GM12878 (cell line): ENCODE measurements at regions not wholly inside any gene's neighbourhood (a gene's known extent, or its start where the extent isn't known, plus 50 kb on each side); places are given as distances from the start of the nearest gene placed in this dataset.

Experiments
- ATAC-seq: fragments of 200-7000 bp; cut with Tn5 transposase; 3 replicates; pipeline ENCODE4 v1.9.1; 2020; ENCODE audit warnings: mild to moderate bottlenecking, moderate library complexity
- BruUV-seq: library from RNA; stranded (reverse); fragments of 400-500 nt; replicated peaks from 2 replicates; lab custom pipeline; 2021; lab: Mats Ljungman, UMichigan
- CTCF ChIA-PET: fragments of 300-600 bp; sonication (Branson Sonifier 250); formaldehyde crosslinking; extraction: SDS; loops from one replicate; lab custom pipeline; 2021; ENCODE audit warnings: inconsistent platforms; lab: Yijun Ruan, JAX
- POLR2A ChIA-PET: fragments of 350-600 bp; formaldehyde crosslinking; extraction: SDS; loops from one replicate; lab custom pipeline; 2021; ENCODE audit warnings: inconsistent platforms; lab: Charles Lee
- RAD21 ChIA-PET: fragments of 300-600 bp; sonication (Branson Sonifier 250); formaldehyde crosslinking; loops from one replicate; lab custom pipeline; 2023; ENCODE audit warnings: antibody characterized with exemption; ENCODE audit not compliant: unreplicated experiment; lab: Charles Lee
- SMC1A ChIA-PET: fragments of 300-600 bp; sonication (Branson Sonifier 250); formaldehyde crosslinking; loops from one replicate; lab custom pipeline; 2023; ENCODE audit not compliant: unreplicated experiment, uncharacterized antibody; lab: Charles Lee
- DNase-seq: peaks from one replicate; pipeline ENCODE4 v3.0.0-alpha.2; 2011; ENCODE audit warnings: low read depth, low spot score
- FAIRE-seq: peaks from 3 replicates; lab custom pipeline; 2011; peaks lifted over from hg19 to GRCh38; lab: Jason Lieb, UNC
- H2AFZ ChIP-seq: 2 replicates; pipeline ENCODE4 v1.6.0; 2011; ENCODE audit warnings: low read depth, low read length, control low read depth; ENCODE audit not compliant: control insufficient read depth
- H3K27ac ChIP-seq: 2 replicates; pipeline ENCODE4 v1.5.1; 2011; ENCODE audit warnings: control low read depth; ENCODE audit not compliant: control insufficient read depth, insufficient read depth
- H3K27me3 ChIP-seq, 2 experiments: replicated peaks in 1 of 2; 2 replicates each; pipeline versions ENCODE4 v1.6.0 to v1.6.1; 2011; ENCODE audit warnings: low read length in 1 of 2; ENCODE audit not compliant: control insufficient read depth in 2 of 2, insufficient read depth in 2 of 2
- H3K36me3 ChIP-seq, 2 experiments: 2 replicates each; pipeline ENCODE4 v1.5.1; 2011; ENCODE audit warnings: low read length in 1 of 2; ENCODE audit not compliant: control insufficient read depth in 2 of 2, insufficient read depth in 2 of 2
- H3K4me1 ChIP-seq: 2 replicates; pipeline ENCODE4 v1.6.1; 2011; ENCODE audit warnings: mild to moderate bottlenecking, low read length, moderate library complexity, mixed read lengths; ENCODE audit not compliant: control insufficient read depth, insufficient read depth
- H3K4me2 ChIP-seq: 2 replicates; pipeline ENCODE4 v1.6.0; 2011; ENCODE audit warnings: control low read depth; ENCODE audit not compliant: control insufficient read depth, insufficient read depth
- H3K4me3 ChIP-seq: fragments of 200-600 bp; sonication (generic); 2 replicates; pipeline ENCODE4 v1.5.1; 2016
- H3K79me2 ChIP-seq: 2 replicates; pipeline ENCODE4 v1.6.0; 2011; ENCODE audit warnings: low read length; ENCODE audit not compliant: control insufficient read depth, insufficient read depth
- H3K9ac ChIP-seq: 2 replicates; pipeline ENCODE4 v1.8.0; 2011; ENCODE audit warnings: low read length, control low read depth, mixed read lengths; ENCODE audit not compliant: control insufficient read depth, insufficient read depth
- H3K9me3 ChIP-seq: replicated peaks from 3 replicates; pipeline ENCODE4 v1.5.1; 2011; ENCODE audit warnings: mild to moderate bottlenecking, low read length; ENCODE audit not compliant: control insufficient read depth, insufficient read depth
- H4K20me1 ChIP-seq: 2 replicates; pipeline ENCODE4 v1.6.0; 2011; ENCODE audit not compliant: control insufficient read depth, insufficient read depth
- DPF2 ChIP-seq: fragments of 450-650 bp; IDR thresholded peaks from 2 replicates; pipeline ENCODE4 v1.6.1; 2017; ENCODE audit warnings: mild to moderate bottlenecking
- IKZF2 ChIP-seq, 2 experiments: fragments of 450-650 bp; IDR thresholded peaks; 2 replicates each; pipeline ENCODE4 v1.6.1; 2017; ENCODE audit warnings: mild to moderate bottlenecking in 2 of 2, moderate library complexity in 2 of 2
- KLF5 ChIP-seq: fragments of 450-650 bp; IDR thresholded peaks from 2 replicates; pipeline ENCODE4 v1.6.1; 2014; ENCODE audit warnings: mild to moderate bottlenecking; ENCODE audit not compliant: partially characterized antibody
- RB1 ChIP-seq: fragments of 450-650 bp; formaldehyde crosslinking; IDR thresholded peaks from 2 replicates; pipeline ENCODE4 v1.6.1; 2017; ENCODE audit warnings: mild to moderate bottlenecking, borderline replicate concordance
- SPI1 ChIP-seq: IDR thresholded peaks from 2 replicates; pipeline ENCODE4 v1.6.1; 2011; ENCODE audit warnings: low read depth, mild to moderate bottlenecking, low read length, moderate library complexity, borderline replicate concordance; ENCODE audit not compliant: insufficient read depth
- SUPT20H ChIP-seq: IDR thresholded peaks from 2 replicates; pipeline ENCODE4 v1.6.1; 2011; ENCODE audit warnings: low read depth, mild to moderate bottlenecking, low read length, moderate library complexity, borderline replicate concordance; ENCODE audit not compliant: control insufficient read depth
- TCF3 ChIP-seq: IDR thresholded peaks from 2 replicates; pipeline ENCODE4 v1.6.1; 2012; ENCODE audit warnings: low read depth, mild to moderate bottlenecking, low read length, borderline replicate concordance; ENCODE audit not compliant: insufficient read depth
- WGBS: methylation state at CpG from one replicate; pipeline ENCODE4 v1.1.6; 2016; ENCODE audit warnings: low lambda C conversion rate; ENCODE audit not compliant: insufficient replicate concordance, insufficient coverage; ENCODE audit errors: missing lambda C conversion rate; 5-methylcytosine and 5-hydroxymethylcytosine counted together
- in situ Hi-C: fragments of 300-500 bp; cut with MboI; formaldehyde crosslinking; loops from 9 replicates; pipeline ENCODE4 v1.14.3; 2018; ENCODE audit warnings: mixed read lengths
- intact Hi-C: fragments of 100-400 bp; cut with micrococcal nuclease; formaldehyde crosslinking; loops from one replicate; pipeline ENCODE4 v1.14.2; 2022; ENCODE audit not compliant: unreplicated experiment
- TF ChIP-seq, protein P1 (sequence below): IDR thresholded peaks from 2 replicates; pipeline ENCODE4 v1.6.1; 2012; ENCODE audit warnings: mild to moderate bottlenecking, low read depth, low read length
- TF ChIP-seq, protein P2 (sequence below): IDR thresholded peaks from 2 replicates; pipeline ENCODE4 v1.6.1; 2011; ENCODE audit warnings: low read depth, low read length, improper control_type of control experiment, borderline replicate concordance
- TF ChIP-seq, protein P3 (sequence below): fragments of 450-650 bp; IDR thresholded peaks from 2 replicates; pipeline ENCODE4 v1.6.1; 2017; ENCODE audit warnings: antibody characterized with exemption, mild to moderate bottlenecking, moderate library complexity

DNA sequence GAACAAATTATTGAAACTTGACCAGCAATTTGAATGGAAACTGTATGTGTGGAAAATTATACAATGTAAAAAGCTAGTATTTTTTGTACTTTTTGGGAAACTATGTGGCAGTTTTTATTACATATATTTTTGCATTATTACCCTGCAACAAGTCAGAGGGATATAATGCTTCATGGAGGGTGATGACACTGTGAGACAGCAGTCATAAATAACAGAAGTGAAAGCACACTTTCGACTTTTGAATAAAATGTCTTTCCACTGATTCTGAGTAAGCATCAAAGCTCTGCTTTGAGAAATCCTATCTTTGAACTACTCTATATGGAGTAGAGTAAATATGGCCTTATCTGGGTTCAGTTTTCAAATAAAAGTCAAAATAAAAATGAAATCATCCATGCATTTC lies 122.6 kb upstream of the PABPC4L start:
- Histone ChIP-seq H4K20me1 (no peaks in the 10 kb centered on the region), H3K79me2 (no peaks in the 10 kb centered on the region), H3K27me3 (no peaks in the 10 kb centered on the region), H3K9ac (no peak overlapping the region), H3K9me3 (no peaks in the 10 kb centered on the region), H3K4me3 (no peak overlapping the region), H3K27ac (no peak overlapping the region), H2AFZ (no peak overlapping the region), H3K4me1 (no peaks in the 10 kb centered on the region), H3K4me2 (no peak overlapping the region), H3K36me3 (no peaks in the 10 kb centered on the region)
- FAIRE-seq (no peak), DNase-seq (no peak), ATAC-seq (no peak)
- TF ChIP-seq SPI1: no peak
- TF ChIP-seq SUPT20H: no peak
- TF ChIP-seq, protein P1, sequence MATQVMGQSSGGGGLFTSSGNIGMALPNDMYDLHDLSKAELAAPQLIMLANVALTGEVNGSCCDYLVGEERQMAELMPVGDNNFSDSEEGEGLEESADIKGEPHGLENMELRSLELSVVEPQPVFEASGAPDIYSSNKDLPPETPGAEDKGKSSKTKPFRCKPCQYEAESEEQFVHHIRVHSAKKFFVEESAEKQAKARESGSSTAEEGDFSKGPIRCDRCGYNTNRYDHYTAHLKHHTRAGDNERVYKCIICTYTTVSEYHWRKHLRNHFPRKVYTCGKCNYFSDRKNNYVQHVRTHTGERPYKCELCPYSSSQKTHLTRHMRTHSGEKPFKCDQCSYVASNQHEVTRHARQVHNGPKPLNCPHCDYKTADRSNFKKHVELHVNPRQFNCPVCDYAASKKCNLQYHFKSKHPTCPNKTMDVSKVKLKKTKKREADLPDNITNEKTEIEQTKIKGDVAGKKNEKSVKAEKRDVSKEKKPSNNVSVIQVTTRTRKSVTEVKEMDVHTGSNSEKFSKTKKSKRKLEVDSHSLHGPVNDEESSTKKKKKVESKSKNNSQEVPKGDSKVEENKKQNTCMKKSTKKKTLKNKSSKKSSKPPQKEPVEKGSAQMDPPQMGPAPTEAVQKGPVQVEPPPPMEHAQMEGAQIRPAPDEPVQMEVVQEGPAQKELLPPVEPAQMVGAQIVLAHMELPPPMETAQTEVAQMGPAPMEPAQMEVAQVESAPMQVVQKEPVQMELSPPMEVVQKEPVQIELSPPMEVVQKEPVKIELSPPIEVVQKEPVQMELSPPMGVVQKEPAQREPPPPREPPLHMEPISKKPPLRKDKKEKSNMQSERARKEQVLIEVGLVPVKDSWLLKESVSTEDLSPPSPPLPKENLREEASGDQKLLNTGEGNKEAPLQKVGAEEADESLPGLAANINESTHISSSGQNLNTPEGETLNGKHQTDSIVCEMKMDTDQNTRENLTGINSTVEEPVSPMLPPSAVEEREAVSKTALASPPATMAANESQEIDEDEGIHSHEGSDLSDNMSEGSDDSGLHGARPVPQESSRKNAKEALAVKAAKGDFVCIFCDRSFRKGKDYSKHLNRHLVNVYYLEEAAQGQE: no peak
- TF ChIP-seq TCF3: no peak
- TF ChIP-seq DPF2: no peak
- TF ChIP-seq KLF5: no peak
- TF ChIP-seq, protein P2, sequence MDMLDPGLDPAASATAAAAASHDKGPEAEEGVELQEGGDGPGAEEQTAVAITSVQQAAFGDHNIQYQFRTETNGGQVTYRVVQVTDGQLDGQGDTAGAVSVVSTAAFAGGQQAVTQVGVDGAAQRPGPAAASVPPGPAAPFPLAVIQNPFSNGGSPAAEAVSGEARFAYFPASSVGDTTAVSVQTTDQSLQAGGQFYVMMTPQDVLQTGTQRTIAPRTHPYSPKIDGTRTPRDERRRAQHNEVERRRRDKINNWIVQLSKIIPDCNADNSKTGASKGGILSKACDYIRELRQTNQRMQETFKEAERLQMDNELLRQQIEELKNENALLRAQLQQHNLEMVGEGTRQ: no peak
- TF ChIP-seq, protein P3, sequence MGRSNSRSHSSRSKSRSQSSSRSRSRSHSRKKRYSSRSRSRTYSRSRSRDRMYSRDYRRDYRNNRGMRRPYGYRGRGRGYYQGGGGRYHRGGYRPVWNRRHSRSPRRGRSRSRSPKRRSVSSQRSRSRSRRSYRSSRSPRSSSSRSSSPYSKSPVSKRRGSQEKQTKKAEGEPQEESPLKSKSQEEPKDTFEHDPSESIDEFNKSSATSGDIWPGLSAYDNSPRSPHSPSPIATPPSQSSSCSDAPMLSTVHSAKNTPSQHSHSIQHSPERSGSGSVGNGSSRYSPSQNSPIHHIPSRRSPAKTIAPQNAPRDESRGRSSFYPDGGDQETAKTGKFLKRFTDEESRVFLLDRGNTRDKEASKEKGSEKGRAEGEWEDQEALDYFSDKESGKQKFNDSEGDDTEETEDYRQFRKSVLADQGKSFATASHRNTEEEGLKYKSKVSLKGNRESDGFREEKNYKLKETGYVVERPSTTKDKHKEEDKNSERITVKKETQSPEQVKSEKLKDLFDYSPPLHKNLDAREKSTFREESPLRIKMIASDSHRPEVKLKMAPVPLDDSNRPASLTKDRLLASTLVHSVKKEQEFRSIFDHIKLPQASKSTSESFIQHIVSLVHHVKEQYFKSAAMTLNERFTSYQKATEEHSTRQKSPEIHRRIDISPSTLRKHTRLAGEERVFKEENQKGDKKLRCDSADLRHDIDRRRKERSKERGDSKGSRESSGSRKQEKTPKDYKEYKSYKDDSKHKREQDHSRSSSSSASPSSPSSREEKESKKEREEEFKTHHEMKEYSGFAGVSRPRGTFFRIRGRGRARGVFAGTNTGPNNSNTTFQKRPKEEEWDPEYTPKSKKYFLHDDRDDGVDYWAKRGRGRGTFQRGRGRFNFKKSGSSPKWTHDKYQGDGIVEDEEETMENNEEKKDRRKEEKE: no peak
- no peak for TF ChIP-seq IKZF2 (IDR thresholded peaks at IDR 0.05)
- TF ChIP-seq RB1: no peak
- ChIA-PET POLR2A (no interaction called here), RAD21 (no interaction called here), CTCF (no interaction called here), SMC1A (interaction anchor here (0.8 kb wide), 1 partner anchor 48 kb away, joined by 3 read pairs; no protein-coding TSS in a partner anchor)
- intact Hi-C loops: no loop called here
- WGBS: 0% methylated on average over 1 of the region's 1 CpG
- in situ Hi-C loops: no loop called here
- BruUV-seq: no TSS peak
